ENCODE measurements at regions not wholly inside any gene's neighbourhood (a gene's known extent, or its start where the extent isn't known, plus 50 kb on each side); places are given as distances from the start of the nearest gene placed in this dataset.
A peak's percentile ranks its signal among the peaks of the same experiment; 100 is the strongest.

GRCh38 chr12:100675432-100675831, 101.9 kb downstream of the GAS2L3 start:
- DNase-seq (ENCODE audit: low spot score), result peak; percentile 20

GRCh38 chr12:100681074-100681473, 107.6 kb downstream of the GAS2L3 start:
- DNase-seq (ENCODE audit: low spot score), result no peak

- DNase-seq (ENCODE audit: low spot score), result no peak
These were observed 108.7 kb downstream of the GAS2L3 start for GRCh38 chr12:100682178-100682577.

DNA sequence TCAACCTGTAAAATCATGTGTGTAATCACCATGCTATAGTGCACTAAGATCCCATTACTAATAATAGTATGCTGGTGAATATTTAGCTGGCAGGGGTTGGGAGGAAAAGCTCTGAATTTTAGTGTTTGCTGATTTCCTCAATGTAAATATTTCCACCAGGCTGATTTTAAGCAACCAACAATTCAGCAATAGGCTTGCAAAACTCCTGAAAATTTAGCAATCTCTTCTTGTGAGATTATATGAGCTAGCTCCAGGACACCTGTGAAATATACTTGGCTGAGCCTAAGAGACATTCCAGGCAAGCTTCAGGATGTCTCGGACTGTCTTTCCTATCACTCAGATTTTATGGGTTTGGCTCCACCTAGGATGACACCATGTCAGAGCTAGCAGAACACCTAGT, 106.9 kb upstream of the ANO4 start:
- no peak for DNase-seq (ENCODE audit: low spot score)

GRCh38 chr12:100688451-100688864, 106.1 kb upstream of the ANO4 start:
- DNase-seq (ENCODE audit: low spot score), result no peak

- no peak for DNase-seq (ENCODE audit: low spot score)
These were observed 102.1 kb upstream of the ANO4 start for GRCh38 chr12:100692502-100692901.

DNA sequence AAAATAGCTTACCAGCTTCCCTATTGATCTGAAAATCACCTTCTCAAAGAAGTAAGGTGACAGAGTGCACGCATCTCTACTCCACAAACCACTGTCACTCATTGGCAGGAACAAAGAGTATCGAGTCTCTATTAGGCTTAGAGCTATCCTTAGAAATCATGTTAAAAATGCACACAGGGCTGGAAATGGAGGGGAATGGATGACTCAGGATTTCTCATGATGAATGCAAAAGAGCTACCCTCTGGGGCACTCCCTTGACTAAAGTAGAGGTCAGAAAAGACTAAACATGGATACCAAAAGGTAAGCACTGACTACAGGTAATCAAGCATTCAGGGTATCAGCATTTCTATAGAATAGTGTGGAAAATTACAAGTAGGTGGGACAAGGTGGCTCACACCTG, 96.1 kb upstream of the ANO4 start:
- DNase-seq (ENCODE audit: low spot score), result no peak

GRCh38 chr12:100699209-100699608, 95.4 kb upstream of the ANO4 start:
- DNase-seq (ENCODE audit: low spot score), result no peak

DNA sequence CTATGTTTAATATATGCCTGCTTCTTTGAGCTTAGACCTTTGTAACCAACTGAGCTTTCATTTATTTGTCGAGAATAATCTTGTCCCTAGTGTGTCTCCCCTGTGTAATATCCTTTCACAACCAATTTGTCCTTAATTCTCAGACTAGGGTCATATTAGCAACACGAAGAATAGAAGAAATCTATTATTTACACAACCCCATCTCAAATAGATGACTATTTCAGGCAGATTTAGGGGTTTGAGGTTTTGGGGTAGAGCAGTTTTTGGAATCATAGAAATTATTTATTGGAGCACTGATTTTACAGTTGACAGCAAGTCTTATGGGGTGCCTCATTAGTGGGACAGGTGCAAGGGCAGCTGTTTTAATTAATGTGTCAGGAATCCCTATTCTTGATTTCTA, 91.2 kb upstream of the ANO4 start:
- DNase-seq (ENCODE audit: low spot score), result no peak

- DNase-seq (ENCODE audit: low spot score), result no peak
These were observed 90.7 kb upstream of the ANO4 start for GRCh38 chr12:100703868-100704267.

GRCh38 chr12:100706033-100706432, 88.5 kb upstream of the ANO4 start:
- DNase-seq (ENCODE audit: low spot score), result peak; percentile 52

- DNase-seq (ENCODE audit: low spot score), result no peak
These were observed 86.0 kb upstream of the ANO4 start for GRCh38 chr12:100708591-100708990.

DNA sequence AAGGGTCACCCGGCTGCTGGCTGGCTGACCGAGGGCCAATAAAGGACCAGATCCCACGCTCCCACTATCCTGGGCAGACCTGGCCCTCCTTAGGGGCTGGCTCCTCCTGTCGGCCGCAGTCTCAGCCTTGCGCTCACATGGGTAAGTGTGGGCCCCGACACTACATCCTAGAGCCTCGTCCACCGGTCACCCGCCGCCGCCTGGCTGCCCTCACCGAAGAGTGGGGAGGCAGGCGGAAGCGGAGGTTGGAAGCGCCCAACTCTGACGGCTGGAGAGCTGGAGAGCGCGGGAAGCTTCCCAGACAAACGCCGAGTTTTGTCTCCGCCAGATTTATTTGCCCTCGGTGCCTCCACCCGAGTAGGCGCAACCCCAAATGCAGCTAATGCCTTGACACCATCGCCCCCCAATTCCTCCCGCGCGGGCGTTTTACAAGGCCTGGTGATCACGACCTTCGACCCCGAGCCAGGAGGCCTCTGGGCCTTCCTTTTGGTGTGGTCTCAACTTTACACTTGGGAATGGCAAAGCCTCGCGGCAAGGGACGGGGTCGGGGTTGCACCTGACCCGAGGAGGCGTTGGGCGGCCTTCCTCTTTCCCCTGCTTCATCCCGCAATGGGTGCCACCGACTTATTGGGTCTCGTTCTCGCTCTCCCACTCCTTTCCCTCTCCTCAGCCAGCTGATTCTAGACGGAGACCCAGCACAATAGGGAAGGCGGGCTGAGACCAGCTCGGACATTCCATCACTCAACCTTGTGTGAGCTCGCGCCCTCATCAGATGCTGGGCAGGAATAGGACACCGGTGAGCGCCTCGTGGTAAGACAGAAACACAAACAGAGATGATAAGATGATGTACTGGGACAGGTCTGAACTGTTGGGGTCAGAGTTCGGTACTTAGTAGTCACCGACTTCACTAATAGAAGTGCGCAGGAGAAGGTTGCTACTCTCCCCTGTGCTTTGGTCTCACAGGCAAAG, 78.3 kb upstream of the ANO4 start:
- no peak for DNase-seq (ENCODE audit: low spot score)

DNA sequence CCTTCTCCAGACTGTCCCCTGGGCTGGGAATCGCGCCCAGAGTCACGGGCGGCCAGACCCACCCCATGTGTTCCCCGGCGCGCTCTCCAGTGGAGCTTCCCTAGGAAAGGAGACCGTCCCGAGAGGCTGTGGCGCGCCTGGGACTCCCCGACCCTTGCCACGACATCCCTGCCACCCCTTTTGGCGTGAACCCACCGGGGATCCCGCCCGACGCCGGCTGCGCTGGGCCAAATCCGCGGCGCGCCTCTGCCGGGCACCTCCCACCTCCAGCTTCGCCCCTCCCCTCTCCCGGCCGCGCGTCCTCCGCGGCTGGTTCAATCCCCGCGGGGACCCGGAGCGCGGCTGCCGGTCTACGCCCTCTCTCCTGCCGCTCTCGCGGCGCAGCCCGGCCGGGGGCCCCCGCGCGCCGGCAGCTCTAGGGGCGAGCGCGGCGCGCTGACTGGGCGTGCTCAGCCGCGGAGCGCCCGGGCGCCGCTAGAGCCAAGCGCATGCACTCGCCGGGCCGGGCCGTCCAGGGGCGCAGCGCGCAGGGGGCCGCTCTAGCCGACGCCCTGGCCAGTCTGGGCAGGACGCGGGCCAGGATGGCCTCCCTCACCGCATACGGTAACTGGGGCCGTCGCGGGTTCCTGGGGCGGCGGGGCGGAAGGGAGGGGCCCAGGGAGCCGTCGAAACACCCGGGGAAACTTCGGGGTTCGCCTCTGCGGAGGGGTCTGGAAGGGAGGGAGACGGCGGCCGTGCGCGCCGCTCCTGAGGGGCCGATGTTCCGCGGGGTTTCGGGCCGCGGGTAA, 77.4 kb upstream of the ANO4 start:
- DNase-seq (ENCODE audit: low spot score), result peak; percentile 60

DNA sequence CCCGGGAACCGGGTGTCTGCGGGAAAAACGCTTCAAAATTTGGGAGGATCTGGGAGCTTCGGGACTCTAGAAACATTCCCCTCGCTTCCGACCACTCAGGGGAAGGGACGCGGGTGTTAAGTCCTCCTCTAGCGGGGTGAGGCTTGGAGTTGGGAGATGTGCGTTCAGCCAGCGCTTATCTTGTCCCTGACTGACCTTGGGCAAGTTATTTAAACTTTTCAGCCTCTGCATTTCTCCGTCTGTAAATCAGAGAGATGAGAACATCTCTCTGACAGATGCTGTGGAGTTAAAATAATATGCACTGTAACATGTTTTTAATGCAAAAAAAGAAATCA, 76.9 kb upstream of the ANO4 start:
- no peak for DNase-seq (ENCODE audit: low spot score)

GRCh38 chr12:100718187-100718586, 76.4 kb upstream of the ANO4 start:
- DNase-seq (ENCODE audit: low spot score), result peak; percentile 43

DNA sequence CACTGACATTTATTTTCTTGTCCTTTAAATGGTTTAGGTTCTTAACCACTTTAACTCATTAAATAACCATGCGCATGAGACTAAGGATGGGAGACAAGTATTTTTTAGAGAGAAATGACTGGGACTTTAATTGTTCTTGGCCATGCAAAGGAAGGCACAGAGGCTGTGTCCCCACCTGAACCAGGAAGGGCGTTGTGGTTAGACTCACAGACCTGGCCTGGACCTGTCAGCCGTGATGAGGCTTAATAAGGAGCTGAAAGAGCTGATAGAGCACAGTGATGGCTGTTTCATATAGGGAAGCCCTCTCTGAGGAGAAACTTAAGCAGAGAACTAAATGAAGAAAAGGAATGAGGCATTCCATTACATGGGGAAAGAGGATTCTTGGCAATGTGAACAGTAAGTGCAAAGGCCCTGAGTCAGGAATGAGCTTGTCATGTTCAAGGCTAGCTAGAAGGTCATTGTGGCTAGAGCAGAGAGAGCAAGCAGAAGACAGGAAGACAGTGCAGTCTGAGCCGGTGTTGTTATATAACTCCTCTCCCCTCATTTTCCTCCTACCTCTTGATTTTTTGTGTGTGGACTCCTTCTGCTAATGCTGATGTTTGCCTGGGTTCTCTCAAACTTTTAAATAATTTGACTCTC, 74.4 kb upstream of the ANO4 start:
- no peak for DNase-seq (ENCODE audit: low spot score)

- DNase-seq (ENCODE audit: low spot score), result no peak
These were observed 73.4 kb upstream of the ANO4 start for GRCh38 chr12:100721169-100721568.

- DNase-seq (ENCODE audit: low spot score), result no peak
These were observed 70.5 kb upstream of the ANO4 start for GRCh38 chr12:100724071-100724470.

- peak; percentile 54 for DNase-seq (ENCODE audit: low spot score)
These were observed 60.6 kb upstream of the ANO4 start for GRCh38 chr12:100733817-100734593.

DNA sequence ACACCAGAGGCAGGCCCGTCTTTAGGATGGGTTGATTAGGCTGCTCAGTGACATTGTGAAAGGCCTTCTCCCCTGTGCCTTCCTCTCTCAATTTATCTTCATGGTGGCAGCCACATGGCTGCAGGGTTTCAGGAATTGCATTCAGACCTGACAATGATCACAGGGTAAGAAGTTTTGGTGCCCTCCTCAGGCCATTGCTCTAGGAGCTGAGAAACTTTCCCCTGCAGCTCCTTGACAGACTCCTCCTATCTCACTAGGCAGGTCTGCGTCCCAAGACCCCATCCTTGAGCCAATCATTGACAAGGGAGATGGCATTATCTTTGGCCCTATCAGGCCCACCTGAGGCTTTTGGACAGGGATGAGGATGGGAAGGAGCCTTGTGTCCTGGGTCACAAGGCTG, 57.4 kb upstream of the ANO4 start:
- no peak for DNase-seq (ENCODE audit: low spot score)

- no peak for DNase-seq (ENCODE audit: low spot score)
These were observed 56.5 kb upstream of the ANO4 start for GRCh38 chr12:100738086-100738485.

All from AG08395 (cell line).